ENCODE measurements at regions not wholly inside any gene's neighbourhood (a gene's known extent, or its start where the extent isn't known, plus 50 kb on each side); places are given as distances from the start of the nearest gene placed in this dataset.

DNA sequence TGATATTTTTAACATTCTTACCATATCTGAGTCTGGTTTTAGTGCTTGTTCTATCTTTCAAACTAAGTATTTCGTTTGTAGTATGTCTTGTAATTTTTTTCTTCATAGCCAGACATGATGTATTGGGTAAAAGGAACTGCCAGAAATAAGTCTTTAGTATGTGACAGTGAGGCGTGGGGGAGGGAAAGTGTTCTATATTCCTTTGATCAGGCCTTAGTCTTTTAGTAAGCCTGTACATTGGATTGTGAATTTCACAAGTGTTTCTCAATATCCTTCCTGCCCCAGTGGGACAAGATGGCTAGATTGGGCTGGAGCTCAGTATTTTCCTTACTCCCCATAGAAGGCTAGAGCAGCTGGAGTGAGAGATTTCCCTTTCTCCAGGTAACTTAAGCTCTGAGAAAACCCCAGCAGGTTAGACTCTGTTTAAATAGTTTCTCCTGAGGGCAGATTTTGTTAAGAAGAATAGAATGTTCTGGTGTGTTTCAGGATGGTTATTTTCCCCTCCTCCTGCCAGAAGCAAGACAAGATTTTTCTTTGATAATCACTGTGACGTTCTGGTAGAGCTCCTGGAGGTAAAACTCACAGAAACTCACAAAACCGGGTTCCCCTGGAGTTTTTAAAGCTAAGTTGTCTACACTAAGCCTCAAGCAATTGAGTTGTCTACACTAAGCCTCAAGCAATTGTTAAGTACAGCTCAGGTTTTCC, 140.7 kb upstream of the ARPP21 start:
- no peak for ATAC-seq
- Mint-ChIP-seq H3K4me1 (ENCODE audit: low read depth) (no peaks in the 10 kb centered on the region), H3K36me3 (ENCODE audit: insufficient read depth) (no peaks in the 10 kb centered on the region), H3K27me3 (ENCODE audit: low read depth) (no peaks in the 10 kb centered on the region), H3K4me3 (no peak overlapping the region), H3K9me3 (peaks cover 8% of the 10 kb centered on the region)
- DNase-seq: no peak

DNA sequence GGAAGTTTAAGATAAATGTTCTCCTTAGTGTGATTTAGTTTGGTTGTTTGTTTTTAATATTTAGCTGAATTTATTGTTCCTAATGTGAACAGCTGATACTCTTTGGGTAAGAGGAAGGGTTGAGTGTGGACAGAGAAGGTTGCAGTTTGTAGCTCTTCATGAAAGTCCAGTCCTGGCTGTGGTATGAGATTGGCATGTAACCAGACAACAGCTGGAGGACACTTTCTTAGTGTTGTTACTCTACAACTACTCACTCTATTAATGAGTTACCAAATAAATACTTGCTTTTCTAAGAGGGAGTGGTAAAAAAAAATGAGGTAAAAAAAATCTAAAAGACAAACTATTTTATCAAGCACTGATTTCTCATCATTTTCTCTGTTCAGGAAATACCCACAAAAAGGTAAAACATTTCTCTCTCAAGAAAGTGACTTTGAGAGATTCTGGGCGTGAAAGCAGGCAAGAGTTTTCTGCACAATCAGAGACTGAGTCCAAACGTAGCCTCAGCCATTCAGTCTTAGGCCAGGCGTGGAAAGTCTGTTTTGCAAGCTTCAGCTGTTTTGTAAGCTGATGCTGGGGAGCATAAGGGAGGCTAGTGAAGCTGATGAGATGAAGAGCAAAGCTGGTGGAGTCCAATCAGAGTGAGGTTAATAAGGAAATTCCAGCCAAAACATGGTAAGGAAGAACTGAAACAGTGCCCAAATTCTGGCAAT, 138.5 kb upstream of the ARPP21 start:
- H3K27me3 Mint-ChIP-seq (ENCODE audit: low read depth): no peaks in the 10 kb centered on the region
- no peak overlapping the region for H3K4me3 Mint-ChIP-seq
- no peaks in the 10 kb centered on the region for H3K4me1 Mint-ChIP-seq (ENCODE audit: low read depth)
- DNase-seq (no peak), ATAC-seq (no peak)
- peaks cover 8% of the 10 kb centered on the region for H3K9me3 Mint-ChIP-seq
- no peaks in the 10 kb centered on the region for H3K36me3 Mint-ChIP-seq (ENCODE audit: insufficient read depth)

DNA sequence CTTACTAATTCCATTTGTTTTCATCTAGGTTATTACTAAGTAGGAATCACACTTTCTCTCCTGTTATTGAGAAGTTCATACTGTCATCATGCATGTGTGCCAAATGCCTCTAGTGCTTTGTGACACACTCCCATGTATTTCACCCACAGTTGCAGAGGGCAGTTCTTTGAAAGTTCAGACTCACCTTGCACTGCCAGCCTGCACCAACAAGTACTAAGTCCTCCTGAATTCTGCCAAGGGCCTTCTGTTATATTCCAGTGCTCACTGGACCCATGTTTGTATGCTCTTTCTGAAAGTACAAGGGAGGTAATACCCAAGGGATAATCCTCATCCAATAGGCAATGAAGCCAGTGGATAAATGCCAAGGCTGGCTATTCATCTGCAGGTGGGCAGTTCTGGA, 136.6 kb upstream of the ARPP21 start:
- H3K9me3 Mint-ChIP-seq: peaks cover 8% of the 10 kb centered on the region
- H3K27me3 Mint-ChIP-seq (ENCODE audit: low read depth): no peaks in the 10 kb centered on the region
- no peaks in the 10 kb centered on the region for H3K36me3 Mint-ChIP-seq (ENCODE audit: insufficient read depth)
- H3K4me3 Mint-ChIP-seq: no peak overlapping the region
- DNase-seq (no peak), ATAC-seq (no peak)
- H3K4me1 Mint-ChIP-seq (ENCODE audit: low read depth): no peaks in the 10 kb centered on the region

DNA sequence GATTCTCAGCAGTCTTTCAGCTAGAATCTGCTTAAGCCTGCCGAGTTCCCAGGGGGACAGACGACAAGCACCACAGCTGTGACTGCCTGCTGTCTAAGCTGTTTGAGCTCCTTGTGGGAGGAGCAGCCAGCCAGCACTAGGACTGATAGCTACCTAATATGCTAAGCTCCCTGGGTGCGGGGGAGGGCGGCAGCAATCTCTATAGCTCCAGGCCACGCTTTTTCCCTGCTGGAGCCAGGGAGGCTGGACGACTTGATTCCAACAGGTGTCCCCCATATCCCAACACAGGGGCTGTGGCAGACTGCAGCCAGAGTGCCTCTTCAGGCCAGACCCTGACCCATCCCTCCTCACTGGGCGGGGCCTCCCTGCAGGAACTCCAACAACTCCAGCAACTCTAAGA, 134.1 kb upstream of the ARPP21 start:
- no peaks in the 10 kb centered on the region for H3K36me3 Mint-ChIP-seq (ENCODE audit: insufficient read depth)
- no peaks in the 10 kb centered on the region for H3K27me3 Mint-ChIP-seq (ENCODE audit: low read depth)
- no peak overlapping the region for H3K4me3 Mint-ChIP-seq
- no peaks in the 10 kb centered on the region for H3K4me1 Mint-ChIP-seq (ENCODE audit: low read depth)
- no peaks in the 10 kb centered on the region for H3K9me3 Mint-ChIP-seq
- no peak for DNase-seq
- no peak for ATAC-seq

DNA sequence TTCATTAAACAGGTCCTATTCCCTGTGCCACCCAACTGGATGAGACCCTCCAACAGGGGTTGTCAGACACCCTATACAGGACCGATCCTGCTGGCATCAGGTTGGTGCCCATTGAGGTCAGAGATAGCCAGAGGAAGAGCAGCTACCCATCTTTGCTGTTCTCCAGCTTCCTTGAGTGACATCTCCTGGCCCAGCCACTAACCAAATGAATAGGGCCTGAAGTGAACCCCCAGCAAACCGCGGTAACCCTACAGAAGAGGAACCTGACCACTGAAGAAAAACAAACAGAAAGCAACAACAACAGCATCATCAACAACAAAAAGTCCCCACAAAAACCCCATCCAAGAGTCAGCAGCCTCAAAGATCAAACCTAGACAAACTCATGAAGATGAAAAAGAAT, 133.6 kb upstream of the ARPP21 start:
- no peaks in the 10 kb centered on the region for H3K4me1 Mint-ChIP-seq (ENCODE audit: low read depth)
- H3K9me3 Mint-ChIP-seq: no peaks in the 10 kb centered on the region
- no peaks in the 10 kb centered on the region for H3K36me3 Mint-ChIP-seq (ENCODE audit: insufficient read depth)
- no peak overlapping the region for H3K4me3 Mint-ChIP-seq
- no peaks in the 10 kb centered on the region for H3K27me3 Mint-ChIP-seq (ENCODE audit: low read depth)
- no peak for ATAC-seq
- no peak for DNase-seq

DNA sequence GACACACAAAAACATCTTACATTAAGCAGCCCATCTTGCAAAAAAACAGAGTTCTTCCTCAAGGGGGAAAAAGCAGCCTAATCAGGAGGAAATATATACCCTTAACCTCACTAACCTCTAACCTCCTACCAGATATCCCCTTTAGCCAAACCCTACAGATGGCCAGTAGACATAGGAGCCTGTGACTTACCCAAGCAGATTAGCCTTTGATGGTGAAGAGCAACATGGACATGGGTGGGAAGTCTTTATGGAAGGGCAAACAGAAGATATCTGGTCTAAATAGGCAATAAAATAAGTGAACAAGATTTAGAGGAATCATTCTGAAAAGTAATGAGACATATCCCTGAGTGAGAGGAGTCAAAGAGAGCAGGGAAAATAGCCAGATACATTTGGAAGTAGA, 119.4 kb upstream of the ARPP21 start:
- ATAC-seq: no peak
- no peaks in the 10 kb centered on the region for H3K4me1 Mint-ChIP-seq (ENCODE audit: low read depth)

DNA sequence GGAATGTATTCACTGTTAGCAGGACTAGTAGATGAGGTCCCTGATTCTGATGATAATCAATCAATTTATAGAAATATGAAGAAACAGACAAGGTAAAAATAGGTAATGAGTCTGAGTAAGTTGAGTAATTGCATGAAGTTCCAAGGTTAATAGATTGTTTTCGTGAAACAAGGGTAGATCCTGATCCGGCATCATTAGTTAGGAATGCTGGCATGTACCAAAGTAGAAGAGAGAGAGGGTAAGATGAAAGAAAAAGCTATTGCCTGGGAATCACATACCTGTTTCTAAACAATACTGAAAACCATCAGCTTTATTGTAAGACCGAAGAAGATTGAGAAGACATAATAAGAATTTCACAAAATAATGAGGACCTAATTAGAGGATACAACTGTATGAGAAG, 118.1 kb upstream of the ARPP21 start:
- no peaks in the 10 kb centered on the region for H3K36me3 Mint-ChIP-seq (ENCODE audit: insufficient read depth)
- no peak for ATAC-seq

More for the DNA sequence above, 119.4 kb upstream of the ARPP21 start:
- peaks cover 13% of the 10 kb centered on the region for H3K9me3 Mint-ChIP-seq
- H3K36me3 Mint-ChIP-seq (ENCODE audit: insufficient read depth): no peaks in the 10 kb centered on the region
- no peaks in the 10 kb centered on the region for H3K27me3 Mint-ChIP-seq (ENCODE audit: low read depth)
- DNase-seq: no peak
- H3K4me3 Mint-ChIP-seq: no peak overlapping the region

DNA sequence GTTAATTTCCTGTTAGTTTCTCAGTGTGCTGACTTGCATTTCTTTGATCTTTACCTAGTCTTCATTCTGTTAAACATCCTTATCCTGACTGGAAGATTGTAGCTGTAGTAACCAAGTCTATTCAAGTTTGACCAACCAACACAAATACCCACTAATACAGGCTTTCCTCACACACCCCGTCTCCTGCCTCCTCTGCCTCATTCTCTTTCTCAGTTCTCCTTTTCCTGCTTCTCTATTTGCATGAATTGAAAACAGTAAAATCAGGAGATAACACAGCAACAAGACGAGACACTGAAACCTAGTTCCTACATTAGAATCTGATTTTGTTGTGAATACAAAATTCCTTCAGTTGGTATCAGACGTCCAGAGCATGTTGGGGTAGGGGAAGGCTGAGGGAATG, 116.9 kb upstream of the ARPP21 start:
- Mint-ChIP-seq H3K4me1 (ENCODE audit: low read depth) (no peaks in the 10 kb centered on the region), H3K27me3 (ENCODE audit: low read depth) (no peaks in the 10 kb centered on the region), H3K4me3 (no peak overlapping the region), H3K9me3 (peaks cover 10% of the 10 kb centered on the region), H3K36me3 (ENCODE audit: insufficient read depth) (no peaks in the 10 kb centered on the region)
- ATAC-seq: no peak
- no peak for DNase-seq

More for the DNA sequence above, 118.1 kb upstream of the ARPP21 start:
- Mint-ChIP-seq H3K27me3 (ENCODE audit: low read depth) (no peaks in the 10 kb centered on the region), H3K9me3 (peaks cover 13% of the 10 kb centered on the region), H3K4me3 (no peak overlapping the region), H3K4me1 (ENCODE audit: low read depth) (no peaks in the 10 kb centered on the region)
- DNase-seq: no peak

DNA sequence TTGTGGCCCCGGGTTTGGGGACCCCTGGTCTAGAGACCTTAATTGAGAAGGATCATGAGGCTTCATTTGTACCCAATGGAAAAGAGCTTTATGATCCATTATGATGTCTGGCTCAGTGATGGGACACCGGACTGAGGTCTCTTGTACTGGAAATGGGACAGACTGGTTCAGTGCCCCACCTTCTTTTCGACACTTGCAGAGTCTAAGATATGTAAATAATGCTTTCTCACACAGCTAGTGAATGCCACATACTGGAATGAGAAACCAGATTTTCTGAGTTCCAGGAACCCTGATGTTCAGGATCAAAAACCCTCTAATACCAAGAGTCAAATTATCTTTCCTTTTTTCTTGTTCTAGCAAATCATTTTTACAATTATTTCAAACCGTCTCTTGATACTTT, 116.3 kb upstream of the ARPP21 start:
- no peaks in the 10 kb centered on the region for H3K36me3 Mint-ChIP-seq (ENCODE audit: insufficient read depth)
- ATAC-seq: no peak

DNA sequence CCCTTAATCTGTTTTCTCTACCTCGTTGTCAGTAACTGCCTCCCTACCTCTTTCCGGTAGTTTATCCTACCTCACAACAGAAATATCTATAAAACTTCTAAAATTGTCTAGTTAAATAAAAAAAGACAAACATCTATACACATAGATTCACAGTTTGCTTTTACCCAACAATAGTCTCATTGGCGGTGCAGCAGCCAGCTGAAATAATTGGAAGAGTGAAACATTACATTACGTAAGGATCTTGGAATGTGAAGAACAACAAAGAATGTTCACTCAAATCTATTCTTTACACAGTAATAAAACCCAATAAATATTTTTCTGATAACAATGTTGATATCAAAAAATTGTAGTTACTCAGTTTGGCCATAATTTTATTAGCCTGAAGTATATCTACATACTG, 115.5 kb upstream of the ARPP21 start:
- ATAC-seq: no peak
- H3K4me3 Mint-ChIP-seq: no peak overlapping the region
- DNase-seq: no peak
- H3K27me3 Mint-ChIP-seq (ENCODE audit: low read depth): no peaks in the 10 kb centered on the region
- no peaks in the 10 kb centered on the region for H3K36me3 Mint-ChIP-seq (ENCODE audit: insufficient read depth)
- H3K4me1 Mint-ChIP-seq (ENCODE audit: low read depth): no peaks in the 10 kb centered on the region
- peaks cover 7% of the 10 kb centered on the region for H3K9me3 Mint-ChIP-seq

More for the DNA sequence above, 116.3 kb upstream of the ARPP21 start:
- H3K4me3 Mint-ChIP-seq: no peak overlapping the region
- H3K27me3 Mint-ChIP-seq (ENCODE audit: low read depth): no peaks in the 10 kb centered on the region
- no peaks in the 10 kb centered on the region for H3K4me1 Mint-ChIP-seq (ENCODE audit: low read depth)
- H3K9me3 Mint-ChIP-seq: peaks cover 7% of the 10 kb centered on the region
- no peak for DNase-seq

DNA sequence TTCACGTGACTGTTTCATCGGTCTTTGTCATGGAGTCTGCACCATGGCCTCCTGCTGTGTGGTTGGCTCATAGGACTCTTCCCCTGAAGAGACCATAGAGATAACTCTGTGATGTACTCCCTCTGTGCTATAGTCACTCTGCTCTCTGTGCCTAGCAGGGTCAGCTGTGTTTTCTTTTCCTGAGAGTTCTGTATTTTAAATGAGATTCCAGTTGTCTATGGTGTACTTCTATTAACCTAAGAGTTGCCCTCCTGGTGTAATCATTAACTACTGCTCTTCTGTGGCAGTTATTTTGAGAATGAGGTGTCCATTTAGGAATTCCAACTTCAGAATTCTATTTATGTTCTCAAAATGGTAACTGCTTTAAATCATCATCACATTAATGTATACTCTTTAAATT, 114.5 kb upstream of the ARPP21 start:
- no peak overlapping the region for H3K4me3 Mint-ChIP-seq
- no peaks in the 10 kb centered on the region for H3K36me3 Mint-ChIP-seq (ENCODE audit: insufficient read depth)
- no peaks in the 10 kb centered on the region for H3K27me3 Mint-ChIP-seq (ENCODE audit: low read depth)
- H3K4me1 Mint-ChIP-seq (ENCODE audit: low read depth): no peaks in the 10 kb centered on the region
- ATAC-seq (no peak), DNase-seq (no peak)
- H3K9me3 Mint-ChIP-seq: peaks cover 4% of the 10 kb centered on the region

DNA sequence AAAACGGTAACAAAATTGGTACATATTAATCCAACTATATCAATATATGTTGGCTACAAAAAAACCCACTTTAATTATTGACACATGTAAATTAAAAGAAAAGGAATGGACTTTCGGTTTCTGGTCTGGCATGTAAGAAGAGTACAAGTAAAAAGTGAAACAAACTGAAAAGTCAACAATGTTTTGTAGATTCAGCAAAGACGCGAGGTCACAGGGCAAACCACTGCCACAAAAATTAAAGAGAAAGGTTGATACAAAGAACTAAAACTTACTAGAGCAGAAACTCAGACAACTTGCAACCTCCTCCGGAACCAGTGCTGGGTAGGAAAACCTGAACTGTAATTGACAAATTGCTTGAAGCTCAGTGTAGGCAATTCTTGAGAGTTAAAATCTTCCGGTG, 110.6 kb upstream of the ARPP21 start:
- no peak for ATAC-seq
- Mint-ChIP-seq H3K36me3 (ENCODE audit: insufficient read depth) (no peaks in the 10 kb centered on the region), H3K4me3 (no peak overlapping the region), H3K4me1 (ENCODE audit: low read depth) (no peaks in the 10 kb centered on the region), H3K9me3 (peaks cover 4% of the 10 kb centered on the region), H3K27me3 (ENCODE audit: low read depth) (no peaks in the 10 kb centered on the region)
- no peak for DNase-seq

DNA sequence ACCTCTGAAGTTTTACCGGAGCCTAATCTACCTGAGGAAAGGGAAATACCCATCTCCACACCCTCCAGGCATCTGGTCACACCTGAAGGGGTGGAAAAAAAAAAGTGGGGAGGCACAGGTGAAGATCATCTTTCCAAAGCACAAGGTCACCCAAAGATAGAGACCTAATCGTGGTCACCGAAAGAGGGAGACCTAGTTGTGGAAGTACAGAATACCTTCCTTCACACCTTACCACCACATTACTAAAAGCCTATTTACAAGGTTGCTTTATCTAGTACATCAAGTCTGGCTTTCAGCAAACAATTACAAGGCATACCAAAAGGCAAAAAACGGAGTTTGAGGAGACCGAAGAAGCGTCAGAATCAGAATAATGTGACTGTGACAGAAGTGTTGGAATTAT, 110.0 kb upstream of the ARPP21 start:
- no peak overlapping the region for H3K4me3 Mint-ChIP-seq
- H3K36me3 Mint-ChIP-seq (ENCODE audit: insufficient read depth): no peaks in the 10 kb centered on the region
- H3K4me1 Mint-ChIP-seq (ENCODE audit: low read depth): no peaks in the 10 kb centered on the region
- H3K27me3 Mint-ChIP-seq (ENCODE audit: low read depth): no peaks in the 10 kb centered on the region
- DNase-seq (no peak), ATAC-seq (no peak)
- H3K9me3 Mint-ChIP-seq: peaks cover 4% of the 10 kb centered on the region

DNA sequence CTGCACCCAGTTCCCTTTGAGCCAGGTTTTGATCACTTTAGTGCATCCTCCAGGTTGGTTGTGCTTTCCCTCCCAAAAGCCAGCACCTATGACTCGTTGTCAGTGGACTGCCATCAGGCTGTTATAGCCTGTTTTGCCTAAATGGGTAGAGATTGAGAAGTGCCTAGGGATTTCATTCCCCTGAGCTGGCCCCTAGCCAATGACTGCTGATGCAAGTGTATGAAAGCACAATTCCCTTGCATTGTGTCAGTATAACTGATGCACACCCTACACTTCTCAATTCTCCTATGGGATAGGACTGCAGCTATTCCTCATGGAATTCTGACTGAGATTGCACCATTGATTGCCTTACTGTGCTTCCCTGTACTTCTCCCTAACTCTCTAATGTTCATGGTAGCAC, 102.1 kb upstream of the ARPP21 start:
- DNase-seq (no peak), ATAC-seq (no peak)
- H3K4me1 Mint-ChIP-seq (ENCODE audit: low read depth): no peaks in the 10 kb centered on the region
- peaks cover 3% of the 10 kb centered on the region for H3K9me3 Mint-ChIP-seq
- no peaks in the 10 kb centered on the region for H3K36me3 Mint-ChIP-seq (ENCODE audit: insufficient read depth)
- H3K27me3 Mint-ChIP-seq (ENCODE audit: low read depth): no peaks in the 10 kb centered on the region
- H3K4me3 Mint-ChIP-seq: no peak overlapping the region

DNA sequence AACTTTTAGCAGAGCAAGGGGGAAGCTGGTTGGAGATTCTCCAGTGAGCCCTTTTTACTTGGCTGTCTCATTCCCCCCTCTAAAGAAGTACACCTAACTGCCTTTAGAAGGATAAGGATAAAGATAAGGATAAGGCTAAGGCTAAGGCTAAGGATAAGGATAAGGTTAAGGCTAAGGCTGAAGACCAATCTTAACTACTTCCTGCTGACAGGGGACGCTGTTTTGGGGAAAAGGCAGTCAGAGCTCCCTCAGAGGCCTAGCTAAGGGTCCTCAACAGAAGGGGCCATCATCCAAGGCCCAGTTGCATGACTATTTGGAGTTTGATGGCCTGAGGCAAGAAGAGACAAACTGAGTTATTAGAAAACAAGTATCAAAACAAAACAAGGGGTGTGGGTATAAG, 94.3 kb upstream of the ARPP21 start:
- Mint-ChIP-seq H3K9me3 (peaks cover 7% of the 10 kb centered on the region), H3K4me1 (ENCODE audit: low read depth) (no peaks in the 10 kb centered on the region), H3K4me3 (no peak overlapping the region), H3K36me3 (ENCODE audit: insufficient read depth) (no peaks in the 10 kb centered on the region), H3K27me3 (ENCODE audit: low read depth) (no peaks in the 10 kb centered on the region)
- no peak for ATAC-seq
- no peak for DNase-seq
